ENCODE measurements at regions not wholly inside any gene's neighbourhood (a gene's known extent, or its start where the extent isn't known, plus 50 kb on each side); places are given as distances from the start of the nearest gene placed in this dataset.

DNA sequence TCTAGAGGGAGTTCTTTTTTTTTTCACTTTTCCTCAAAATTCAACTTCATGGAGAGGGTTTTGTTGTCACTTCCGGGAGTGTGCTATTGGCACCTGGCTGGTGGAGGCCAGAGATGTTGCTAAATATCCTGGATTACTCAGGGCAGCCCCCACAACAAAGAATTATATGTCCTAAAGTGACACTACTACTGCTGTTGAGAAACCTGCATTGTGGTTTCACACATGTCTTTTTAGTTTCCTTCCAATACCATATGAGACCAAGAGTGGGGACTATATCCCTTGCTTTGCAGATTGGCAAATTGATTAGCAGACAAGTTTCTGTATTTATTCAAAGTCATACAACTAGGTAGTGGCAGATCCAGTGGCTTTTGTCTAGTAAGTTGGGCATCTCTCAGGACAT lies 826.8 kb downstream of the TRIB2 start:
- TF ChIP-seq TAF1 (IDR thresholded peaks at IDR 0.05; ENCODE audit: borderline replicate concordance, low read depth, low read length) (no peak), ZNF207 (IDR thresholded peaks at IDR 0.05; ENCODE audit: borderline replicate concordance) (no peak), GABPA (IDR thresholded peaks at IDR 0.05; ENCODE audit: low read depth) (no peak), NR2C2 (IDR thresholded peaks at IDR 0.05; ENCODE audit: borderline replicate concordance, control insufficient read depth, insufficient read length, low read depth) (no peak), JUNB (IDR thresholded peaks at IDR 0.05) (no peak), POLR2A (IDR thresholded peaks at IDR 0.05; ENCODE audit: low read depth, low read length) (no peak)
- TF ChIP-seq, protein P1, sequence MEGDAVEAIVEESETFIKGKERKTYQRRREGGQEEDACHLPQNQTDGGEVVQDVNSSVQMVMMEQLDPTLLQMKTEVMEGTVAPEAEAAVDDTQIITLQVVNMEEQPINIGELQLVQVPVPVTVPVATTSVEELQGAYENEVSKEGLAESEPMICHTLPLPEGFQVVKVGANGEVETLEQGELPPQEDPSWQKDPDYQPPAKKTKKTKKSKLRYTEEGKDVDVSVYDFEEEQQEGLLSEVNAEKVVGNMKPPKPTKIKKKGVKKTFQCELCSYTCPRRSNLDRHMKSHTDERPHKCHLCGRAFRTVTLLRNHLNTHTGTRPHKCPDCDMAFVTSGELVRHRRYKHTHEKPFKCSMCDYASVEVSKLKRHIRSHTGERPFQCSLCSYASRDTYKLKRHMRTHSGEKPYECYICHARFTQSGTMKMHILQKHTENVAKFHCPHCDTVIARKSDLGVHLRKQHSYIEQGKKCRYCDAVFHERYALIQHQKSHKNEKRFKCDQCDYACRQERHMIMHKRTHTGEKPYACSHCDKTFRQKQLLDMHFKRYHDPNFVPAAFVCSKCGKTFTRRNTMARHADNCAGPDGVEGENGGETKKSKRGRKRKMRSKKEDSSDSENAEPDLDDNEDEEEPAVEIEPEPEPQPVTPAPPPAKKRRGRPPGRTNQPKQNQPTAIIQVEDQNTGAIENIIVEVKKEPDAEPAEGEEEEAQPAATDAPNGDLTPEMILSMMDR (IDR thresholded peaks at IDR 0.05 in 2 of 3, conservative IDR thresholded peaks at IDR 0.05 in 1 of 3; ENCODE audit: control insufficient read depth in 2 of 3, extremely low read depth in 1 of 3, insufficient read depth in 1 of 3, low read depth in 3 of 3, low read length in 3 of 3) = no peak
